WTC11 (cell line): ENCODE measurements at regions not wholly inside any gene's neighbourhood (a gene's known extent, or its start where the extent isn't known, plus 50 kb on each side); places are given as distances from the start of the nearest gene placed in this dataset.

Experiments used
- ATAC-seq: fragments of 200-7000 bp; cut with Tn5 transposase; 2 replicates; pipeline ENCODE4 v1.10.0; 2021; ENCODE audit warnings: mild to moderate bottlenecking, moderate library complexity
- CTCF ChIA-PET: fragments of 300-600 bp; sonication (Branson Sonifier 250); formaldehyde crosslinking; loops from one replicate; lab custom pipeline; 2021; ENCODE audit warnings: antibody characterized with exemption; lab: Charles Lee
- POLR2A ChIA-PET: fragments of 350-600 bp; sonication (Branson Sonifier 250); formaldehyde crosslinking; loops from one replicate; lab custom pipeline; 2021; ENCODE audit warnings: antibody characterized with exemption; lab: Charles Lee
- DNase-seq: peaks from one replicate; pipeline ENCODE4 v3.0.0; 2021; ENCODE audit warnings: low spot score
- H3K27ac Mint-ChIP-seq: 2 replicates; pipeline ENCODE4 v1.8.0; 2021; ENCODE audit warnings: mixed read lengths
- H3K27me3 Mint-ChIP-seq: 2 replicates; pipeline ENCODE4 v1.8.0; 2021; ENCODE audit warnings: low read depth, mild to moderate bottlenecking, moderate library complexity, mixed read lengths
- H3K36me3 Mint-ChIP-seq: 2 replicates; pipeline ENCODE4 v1.8.0; 2021; ENCODE audit warnings: mixed read lengths
- H3K4me1 Mint-ChIP-seq: 2 replicates; pipeline ENCODE4 v1.8.0; 2022; ENCODE audit warnings: mixed read lengths
- H3K4me3 Mint-ChIP-seq: 2 replicates; pipeline ENCODE4 v1.8.0; 2021; ENCODE audit warnings: mild to moderate bottlenecking, moderate library complexity, mixed read lengths
- H3K9me3 Mint-ChIP-seq: 2 replicates; pipeline ENCODE4 v1.8.0; 2021; ENCODE audit warnings: mixed read lengths
- ARID4B ChIP-seq: sonication (generic); formaldehyde crosslinking; IDR thresholded peaks from 2 replicates; pipeline ENCODE4 v1.8.0; 2023; ENCODE audit warnings: missing genetic modification reagents, mild to moderate bottlenecking, borderline replicate concordance
- CDX4 ChIP-seq: fragments of 250-450 bp; sonication (Bioruptor Pico); IDR thresholded peaks from 2 replicates; pipeline ENCODE4 v1.9.0; 2021; ENCODE audit warnings: moderate library complexity, mild to moderate bottlenecking, inconsistent platforms, borderline replicate concordance
- ERG ChIP-seq: fragments of 250-450 bp; sonication (Bioruptor Pico); IDR thresholded peaks from 2 replicates; pipeline ENCODE4 v1.8.0; 2021; ENCODE audit warnings: mild to moderate bottlenecking
- IRF2 ChIP-seq: sonication (generic); formaldehyde crosslinking; IDR thresholded peaks from 2 replicates; pipeline ENCODE4 v1.8.0; 2022; ENCODE audit warnings: low read depth, missing genetic modification reagents, borderline replicate concordance
- NFATC4 ChIP-seq: fragments of 250-450 bp; sonication (Bioruptor Pico); IDR thresholded peaks from 2 replicates; pipeline ENCODE4 v1.9.0; 2021; ENCODE audit warnings: mild to moderate bottlenecking
- NR1H2 ChIP-seq: sonication (generic); formaldehyde crosslinking; IDR thresholded peaks from 2 replicates; pipeline ENCODE4 v1.9.0; 2021; ENCODE audit warnings: mild to moderate bottlenecking, moderate library complexity, missing genetic modification reagents
- PRDM15 ChIP-seq: sonication (generic); formaldehyde crosslinking; IDR thresholded peaks from 2 replicates; pipeline ENCODE4 v1.8.0; 2022; ENCODE audit warnings: missing genetic modification reagents
- SOX15 ChIP-seq: fragments of 250-450 bp; sonication (Bioruptor Pico); IDR thresholded peaks from 2 replicates; pipeline ENCODE4 v1.9.0; 2021; ENCODE audit warnings: mild to moderate bottlenecking
- TEAD4 ChIP-seq: sonication (generic); formaldehyde crosslinking; IDR thresholded peaks from 2 replicates; pipeline ENCODE4 v1.8.0; 2022; ENCODE audit warnings: mild to moderate bottlenecking, missing genetic modification reagents
- ZMAT4 ChIP-seq: fragments of 250-450 bp; sonication (Bioruptor Pico); IDR thresholded peaks from 2 replicates; pipeline ENCODE4 v1.9.0; 2021; ENCODE audit warnings: mild to moderate bottlenecking
- ZNF121 ChIP-seq: sonication (generic); formaldehyde crosslinking; IDR thresholded peaks from 2 replicates; pipeline ENCODE4 v1.8.0; 2023; ENCODE audit warnings: missing genetic modification reagents
- ZNF232 ChIP-seq: sonication (generic); formaldehyde crosslinking; IDR thresholded peaks from 2 replicates; pipeline ENCODE4 v1.8.0; 2022; ENCODE audit warnings: mild to moderate bottlenecking, missing genetic modification reagents
- ZNF281 ChIP-seq: sonication (generic); formaldehyde crosslinking; IDR thresholded peaks from 2 replicates; pipeline ENCODE4 v1.8.0; 2023; ENCODE audit warnings: mild to moderate bottlenecking, missing genetic modification reagents
- ZNF416 ChIP-seq: fragments of 250-450 bp; sonication (Bioruptor Pico); IDR thresholded peaks from 2 replicates; pipeline ENCODE4 v1.9.0; 2021; ENCODE audit warnings: mild to moderate bottlenecking, inconsistent platforms
- ZNF425 ChIP-seq: fragments of 250-450 bp; sonication (Bioruptor Pico); conservative IDR thresholded peaks from 2 replicates; pipeline ENCODE4 v1.9.0; 2021; ENCODE audit warnings: mild to moderate bottlenecking

GRCh38 chr7:24408798-24409430 lies 124.9 kb downstream of the NPY start (continued):
- TF ChIP-seq ERG (CRISPR knock-in tag), result peak; percentile 52; the same call in 1 of the 2 replicates
- no peak for TF ChIP-seq ZNF121 (CRISPR knock-in tag)
- TF ChIP-seq ZNF281 (CRISPR knock-in tag), result no peak
- TF ChIP-seq IRF2 (CRISPR knock-in tag), result no peak
- peak; percentile 40; the same call in 1 of the 2 replicates for TF ChIP-seq ZNF416 (CRISPR knock-in tag)
- TF ChIP-seq ZMAT4, result peak; percentile 77; the same call in 1 of the 2 replicates
- 0 out of 2 replicates have a peak, but pooled peaks have one; percentile 4 for TF ChIP-seq ARID4B (CRISPR knock-in tag)

- H3K9me3 Mint-ChIP-seq, result peaks cover 44% of the 10 kb centered on the region
- POLR2A ChIA-PET, result no interaction called here
- H3K27ac Mint-ChIP-seq, result 0 out of 2 replicates have a peak overlapping the region, but pooled peaks have one; percentile 16
- no peak overlapping the region for H3K4me3 Mint-ChIP-seq
- H3K36me3 Mint-ChIP-seq, result peaks cover 48% of the 10 kb centered on the region
- peaks cover 30% of the 10 kb centered on the region for H3K27me3 Mint-ChIP-seq
- ATAC-seq (peak; percentile 10), DNase-seq (no peak)
- H3K4me1 Mint-ChIP-seq, result peaks cover 58% of the 10 kb centered on the region
- CTCF ChIA-PET, result interaction anchor here (1.0 to 5.9 kb wide), 3 partner anchors 66 to 179 kb away, joined by 3 to 43 read pairs (median 4); no protein-coding TSS in a partner anchor
- no peak for TF ChIP-seq ZNF232 (CRISPR knock-in tag)
- peak; percentile 39; the same call in 1 of the 2 replicates for TF ChIP-seq NFATC4 (CRISPR knock-in tag)
- no peak for TF ChIP-seq SOX15 (CRISPR knock-in tag)
- TF ChIP-seq ZNF425 (CRISPR knock-in tag), result peak; percentile 79
- TF ChIP-seq ERG (CRISPR knock-in tag), result 0 out of 2 replicates have a peak, but pooled peaks have one; percentile 42
- peak; percentile 91; the same call in 1 of the 2 replicates for TF ChIP-seq ZNF416 (CRISPR knock-in tag)
- TF ChIP-seq NR1H2 (CRISPR knock-in tag), result no peak
- peak; percentile 68; the same call in 1 of the 2 replicates for TF ChIP-seq TEAD4 (CRISPR knock-in tag)
- no peak for TF ChIP-seq PRDM15
- peak; percentile 44; the same call in 1 of the 2 replicates for TF ChIP-seq ZMAT4
- TF ChIP-seq CDX4 (CRISPR knock-in tag), result no peak
Measured at GRCh38 chr7:24409431-24410024, 125.5 kb downstream of the NPY start.
